Right kidney (tissue), 1 donor: ENCODE measurements at regions not wholly inside any gene's neighbourhood (a gene's known extent, or its start where the extent isn't known, plus 50 kb on each side); places are given as distances from the start of the nearest gene placed in this dataset.
"Not testable (repeated sequence)": the region's sequence is repeated elsewhere in the genome, so short reads cannot be mapped to it uniquely, and the experiment has no call there.

Source experiments
- DNase-seq: peaks from one replicate; pipeline ENCODE4 v3.0.0-alpha.2; 2016

DNA sequence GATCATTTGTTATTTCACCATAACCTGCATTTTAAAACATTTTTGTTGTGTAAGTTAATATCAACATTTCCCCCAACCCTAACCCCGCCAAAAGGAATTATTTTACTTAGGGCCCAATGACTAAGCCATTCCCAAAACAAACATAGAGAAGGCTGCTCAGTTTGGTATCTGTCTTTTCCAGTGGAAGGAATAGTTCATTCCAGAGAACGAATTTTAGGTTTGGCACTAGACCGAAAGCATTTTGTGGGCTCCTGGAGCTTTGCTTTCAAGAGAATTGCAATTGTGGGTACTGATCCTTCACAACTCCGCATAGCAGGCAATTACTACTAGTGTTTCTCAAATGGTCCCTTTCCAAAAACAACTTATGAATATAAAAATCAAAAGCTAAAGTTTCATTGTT is 226.7 kb upstream of the MAD2L1 start:
- DNase-seq, result no peak

DNA sequence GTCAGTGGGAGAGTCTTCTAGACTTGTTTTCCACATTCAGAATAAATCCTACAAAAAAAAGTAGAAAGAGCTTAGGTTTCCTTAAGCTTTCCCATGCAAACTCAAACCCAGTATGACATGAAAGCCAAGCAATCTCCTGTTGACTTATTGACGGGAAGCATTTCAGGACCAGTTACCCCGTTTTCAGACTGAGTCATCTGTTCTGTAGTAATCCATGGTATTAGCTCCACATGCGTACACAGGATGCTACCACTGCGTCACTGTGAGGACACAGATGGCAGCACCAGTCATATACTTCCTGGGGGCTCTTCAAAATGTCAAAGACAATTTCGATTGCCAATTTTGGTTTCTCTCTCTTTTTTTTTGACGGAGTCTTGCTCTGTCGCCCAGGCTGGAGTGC is 224.9 kb upstream of the MAD2L1 start:
- no peak for DNase-seq

DNA sequence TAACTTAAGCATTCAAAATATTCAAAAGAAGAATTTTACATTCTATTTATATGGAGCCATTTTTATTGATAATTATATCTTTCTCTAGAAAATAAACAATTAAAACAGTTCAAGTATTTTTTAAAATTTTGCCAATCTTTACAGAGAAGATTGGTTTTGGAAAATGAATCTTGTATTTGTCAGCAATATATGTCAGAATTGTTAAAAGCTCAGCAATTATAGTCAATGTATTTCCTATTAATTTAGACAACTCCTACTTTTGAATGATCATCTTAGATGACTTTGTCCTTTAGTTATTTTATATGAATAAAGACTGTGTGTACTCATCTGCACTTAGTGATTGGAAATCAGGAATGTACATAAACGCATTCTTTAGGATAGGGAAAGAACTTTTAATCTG is 223.9 kb upstream of the MAD2L1 start:
- DNase-seq, result no peak

DNA sequence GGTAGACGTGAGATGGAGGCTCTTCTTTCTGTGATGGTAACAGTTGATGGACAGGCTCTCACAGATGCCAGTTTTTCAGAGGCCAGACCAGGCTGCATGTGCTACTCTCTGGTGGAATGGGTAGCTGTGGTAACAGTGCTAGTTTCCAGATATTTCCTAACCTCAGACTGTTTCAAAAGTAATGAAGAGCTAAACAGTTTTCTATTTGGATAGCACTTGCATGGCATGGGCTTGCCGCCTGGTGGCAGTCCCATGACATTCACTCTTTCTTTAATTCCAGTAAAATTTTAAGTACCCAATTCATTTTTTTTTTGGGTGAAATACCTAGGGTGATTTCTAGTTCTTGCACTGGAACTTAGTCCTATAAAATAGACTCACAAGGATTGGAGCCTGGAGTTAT is 220.2 kb upstream of the MAD2L1 start:
- DNase-seq, result no peak

DNA sequence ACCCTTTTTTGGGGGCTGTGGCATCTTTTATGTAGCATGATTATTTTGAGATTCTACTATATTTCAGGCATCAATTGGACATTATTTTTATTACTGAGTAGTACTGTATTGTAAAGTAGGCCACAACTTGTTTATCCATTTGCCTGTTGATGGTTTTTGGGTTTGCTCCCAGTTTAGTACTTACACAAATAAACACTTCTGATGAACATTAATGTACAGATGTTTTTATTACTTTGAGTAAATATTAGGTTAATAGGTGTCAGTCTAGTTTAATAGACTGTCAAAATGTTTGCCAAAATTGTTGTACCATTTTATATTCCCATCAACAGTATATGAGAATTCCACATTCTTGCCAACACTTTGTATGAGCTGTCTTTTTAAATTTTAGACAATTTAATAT is 214.9 kb upstream of the MAD2L1 start:
- DNase-seq, result no peak

DNA sequence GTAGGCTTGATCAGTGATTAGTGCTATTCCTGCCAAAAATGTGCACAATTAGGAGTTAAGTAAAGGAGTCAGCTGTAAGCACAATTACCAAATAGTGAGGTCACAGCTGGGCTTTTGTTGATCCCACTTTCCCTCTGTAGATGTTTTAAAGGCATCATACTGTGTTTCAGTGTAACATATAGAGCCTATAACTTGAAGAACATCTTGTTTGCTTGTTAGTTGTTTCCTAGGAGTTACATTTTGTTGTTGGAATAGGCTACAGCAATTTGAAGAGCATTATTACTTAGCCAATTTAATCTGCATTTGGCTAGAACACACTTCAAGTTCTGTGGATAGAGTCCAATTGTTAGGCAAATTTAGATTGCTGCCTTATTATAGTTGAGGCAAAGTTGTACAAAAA is 210.7 kb upstream of the MAD2L1 start:
- DNase-seq, result no peak

DNA sequence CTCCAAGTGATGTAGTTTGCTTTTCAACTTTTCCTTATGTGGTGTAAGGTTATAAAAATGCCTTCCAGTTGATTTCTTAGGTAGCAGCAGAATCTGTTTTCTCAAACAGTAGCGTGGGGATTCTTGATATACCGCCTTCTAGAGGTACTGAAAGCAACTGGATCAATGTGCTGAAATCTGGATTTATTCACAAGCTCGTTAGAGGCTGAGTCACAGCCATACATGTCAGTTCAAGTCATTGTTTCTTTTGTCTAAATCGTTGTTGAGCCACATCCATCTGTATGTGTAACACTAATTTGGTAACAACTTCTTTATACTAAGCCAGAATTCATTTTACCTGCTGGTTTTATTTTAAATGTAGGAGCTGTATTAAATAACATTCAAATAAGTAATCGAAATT is 200.0 kb upstream of the MAD2L1 start:
- no peak for DNase-seq

DNA sequence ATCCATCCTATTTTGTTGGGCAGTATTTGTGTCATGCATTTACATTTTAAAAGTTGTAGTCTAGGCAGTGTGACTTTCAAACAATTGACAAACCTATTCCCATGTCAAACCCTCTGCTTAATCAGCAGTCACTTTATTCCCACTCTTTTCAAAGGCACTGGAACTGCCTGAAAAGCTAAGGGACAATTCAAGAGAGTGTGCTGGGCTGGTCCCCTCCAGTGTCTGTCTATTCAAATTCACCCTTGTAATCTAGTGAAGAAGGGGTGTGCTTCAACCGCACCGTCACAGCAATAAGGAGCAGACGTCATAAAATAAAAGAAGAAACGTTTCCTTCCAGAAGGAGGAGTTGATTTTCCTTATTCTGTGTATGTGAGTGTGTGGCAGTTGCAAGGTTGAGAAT is 197.0 kb upstream of the MAD2L1 start:
- DNase-seq, result no peak

DNA sequence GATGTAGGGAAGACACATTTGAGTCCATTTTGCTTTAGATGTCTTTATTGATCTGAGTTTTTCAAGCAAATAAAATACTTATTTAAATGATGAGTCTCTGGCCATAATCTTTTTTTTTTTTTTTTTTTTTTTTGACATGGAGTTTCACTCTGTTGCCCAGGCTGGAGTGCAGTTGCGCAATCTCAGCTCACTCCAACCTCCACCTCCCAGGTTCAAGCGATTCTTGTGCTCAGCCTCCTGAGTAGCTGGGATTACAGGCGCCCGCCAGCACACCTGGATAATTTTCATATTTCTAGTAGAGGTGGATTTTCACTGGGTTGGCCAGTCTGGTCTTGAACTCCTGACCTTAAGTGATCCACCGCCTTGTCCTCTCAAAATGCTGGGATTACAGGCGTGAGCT is 194.5 kb upstream of the MAD2L1 start:
- DNase-seq, result no peak

DNA sequence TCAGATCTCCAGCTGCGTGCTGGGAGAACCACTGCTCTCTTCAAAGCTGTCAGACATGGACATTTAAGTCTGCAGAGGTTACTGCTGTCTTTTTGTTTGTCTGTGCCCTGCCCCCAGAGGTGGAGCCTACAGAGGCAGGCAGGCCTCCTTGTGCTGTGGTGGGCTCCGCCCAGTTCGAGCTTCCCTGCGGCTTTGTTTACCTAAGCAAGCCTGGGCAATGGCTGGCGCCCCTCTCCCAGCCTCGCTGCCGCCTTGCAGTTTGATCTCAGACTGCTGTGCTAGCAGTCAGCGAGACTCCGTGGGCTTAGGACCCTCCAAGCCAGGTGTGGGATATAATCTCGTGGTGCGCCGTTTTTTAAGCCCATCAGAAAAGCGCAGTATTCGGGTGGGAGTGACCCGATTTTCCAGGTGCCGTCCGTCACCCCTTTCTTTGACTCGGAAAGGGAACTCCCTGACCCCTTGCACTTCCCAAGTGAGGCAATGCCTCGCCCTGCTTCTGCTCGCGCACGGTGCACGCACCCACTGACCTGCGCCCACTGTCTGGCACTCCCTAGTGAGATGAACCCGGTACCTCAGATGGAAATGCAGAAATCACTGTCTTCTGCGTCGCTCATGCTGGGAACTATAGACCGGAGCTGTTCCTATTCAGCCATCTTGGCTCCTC is 189.6 kb upstream of the MAD2L1 start:
- DNase-seq, result not testable (repeated sequence)

DNA sequence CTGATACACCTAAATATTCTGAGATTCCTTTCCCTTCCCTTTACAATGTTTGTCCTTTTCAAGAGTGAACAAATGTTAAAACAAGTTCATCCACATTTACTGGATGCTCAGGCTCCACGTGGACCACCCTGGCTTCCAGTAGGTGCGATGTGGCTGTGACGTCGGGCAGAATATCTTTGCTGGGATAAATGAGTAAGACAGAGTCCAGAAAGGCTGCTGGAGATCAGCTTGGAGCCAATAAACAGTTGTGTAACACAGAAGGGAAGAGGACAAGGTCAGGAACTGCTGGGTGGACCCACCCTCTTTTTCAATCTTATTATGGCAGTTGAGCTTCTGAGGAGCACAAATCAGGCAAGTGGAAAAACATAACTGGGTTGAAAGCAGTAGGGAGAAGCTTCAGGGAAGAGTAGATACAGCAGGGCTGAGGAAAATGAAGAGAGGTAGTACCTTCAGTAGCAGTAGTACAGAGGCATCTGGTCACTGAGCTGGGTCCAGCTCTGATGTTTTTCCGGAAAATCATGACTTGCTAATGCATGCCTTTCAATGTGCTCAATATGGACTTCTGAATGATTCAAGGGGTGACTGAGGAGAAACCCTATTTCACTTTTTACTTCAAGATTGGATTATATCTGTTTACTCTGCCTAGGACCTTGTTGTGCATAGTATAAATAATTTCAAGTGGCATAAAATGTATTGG is 171.8 kb upstream of the MAD2L1 start:
- no peak for DNase-seq

DNA sequence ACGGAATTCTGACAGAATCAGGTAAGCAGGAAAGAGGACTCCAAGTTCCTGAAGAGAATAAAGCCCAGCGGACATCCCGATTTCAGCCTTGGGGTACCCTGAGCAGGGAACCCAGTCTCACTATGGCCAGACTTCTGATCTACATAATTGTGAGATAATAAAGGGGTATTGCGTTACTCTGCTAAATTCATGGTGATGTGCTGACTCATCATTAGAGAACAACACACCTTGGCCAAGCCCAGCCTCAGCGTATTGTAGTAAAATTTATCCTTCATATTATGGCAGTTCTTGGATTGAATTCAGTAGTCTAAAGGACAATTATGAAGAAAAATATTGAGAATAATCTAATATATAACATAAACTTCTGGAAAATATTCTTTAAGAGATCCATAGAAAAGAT is 170.2 kb upstream of the MAD2L1 start:
- no peak for DNase-seq

DNA sequence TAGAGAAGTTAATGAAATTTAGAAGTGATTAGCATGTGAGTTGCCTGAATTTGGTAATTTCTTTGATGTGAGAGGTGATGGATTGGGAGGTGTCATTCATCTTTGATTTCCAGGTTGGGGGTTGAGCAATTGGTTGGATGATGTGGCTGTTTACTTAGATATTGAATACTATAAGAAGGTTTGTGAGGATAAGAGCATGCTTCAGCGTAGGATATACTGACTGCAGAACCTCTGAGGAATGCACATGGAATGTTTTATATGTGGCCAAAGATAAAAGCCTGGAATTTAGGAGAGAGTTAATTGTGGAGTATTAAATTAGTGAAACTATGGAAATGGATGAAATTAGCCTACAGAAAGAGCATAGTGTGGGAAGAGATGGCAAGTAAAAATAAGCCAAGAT is 165.4 kb upstream of the MAD2L1 start:
- DNase-seq, result no peak

DNA sequence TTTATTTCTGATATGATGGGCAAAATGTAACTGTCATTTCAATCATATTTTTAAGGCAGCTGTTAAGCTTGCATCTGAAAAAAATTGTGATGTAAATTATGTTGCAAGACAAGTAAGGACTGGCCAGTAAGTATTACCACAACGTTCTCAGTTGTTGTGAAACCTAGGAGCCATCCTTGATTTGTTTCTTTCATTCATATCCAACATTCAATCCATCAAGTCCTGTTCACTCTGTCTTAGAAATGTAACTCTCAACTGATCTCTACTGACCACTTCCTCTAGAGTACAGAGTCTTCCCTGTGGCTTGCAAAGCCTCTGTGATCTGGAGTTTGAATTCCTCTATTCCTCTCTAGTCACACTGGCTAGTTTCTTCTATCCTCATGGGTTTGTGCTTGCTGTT is 161.4 kb upstream of the MAD2L1 start:
- no peak for DNase-seq

DNA sequence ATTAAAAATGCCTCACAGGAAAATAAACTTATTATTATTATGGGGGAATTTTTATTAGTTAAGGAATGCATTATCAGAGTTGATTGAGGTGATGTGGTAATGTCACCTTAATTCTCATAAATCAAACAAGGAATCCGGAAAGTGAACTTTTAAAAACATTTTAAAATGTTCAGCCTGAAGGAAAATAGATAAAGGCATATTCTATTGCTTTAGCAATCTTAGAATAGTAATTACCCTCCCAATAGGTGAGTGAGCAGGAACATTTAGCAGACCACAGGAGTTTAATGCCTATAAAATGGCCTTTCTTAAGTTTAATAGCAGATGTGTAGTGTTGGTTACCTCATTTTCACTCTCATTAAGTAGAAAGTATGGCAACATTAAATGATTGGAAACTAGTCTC is 160.9 kb upstream of the MAD2L1 start:
- no peak for DNase-seq

DNA sequence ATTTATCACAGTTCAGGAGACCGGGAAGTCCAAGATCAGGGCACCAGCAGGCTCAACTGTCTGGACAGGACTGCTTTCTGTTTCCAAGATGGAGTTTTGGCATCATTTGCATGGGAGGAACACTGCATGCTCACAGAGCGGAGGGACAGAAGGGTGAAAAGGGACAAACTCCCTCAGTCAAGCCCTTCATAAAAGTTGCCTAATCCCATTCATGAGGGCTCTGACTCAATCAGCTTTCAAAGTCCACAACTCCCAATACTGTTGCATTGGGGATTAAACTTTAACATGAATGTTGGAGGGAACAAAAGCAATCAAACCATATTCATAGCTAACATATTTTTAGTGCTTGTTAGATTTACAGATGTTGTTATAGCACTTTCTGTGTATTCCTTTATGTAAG is 158.9 kb upstream of the MAD2L1 start:
- DNase-seq, result no peak

DNA sequence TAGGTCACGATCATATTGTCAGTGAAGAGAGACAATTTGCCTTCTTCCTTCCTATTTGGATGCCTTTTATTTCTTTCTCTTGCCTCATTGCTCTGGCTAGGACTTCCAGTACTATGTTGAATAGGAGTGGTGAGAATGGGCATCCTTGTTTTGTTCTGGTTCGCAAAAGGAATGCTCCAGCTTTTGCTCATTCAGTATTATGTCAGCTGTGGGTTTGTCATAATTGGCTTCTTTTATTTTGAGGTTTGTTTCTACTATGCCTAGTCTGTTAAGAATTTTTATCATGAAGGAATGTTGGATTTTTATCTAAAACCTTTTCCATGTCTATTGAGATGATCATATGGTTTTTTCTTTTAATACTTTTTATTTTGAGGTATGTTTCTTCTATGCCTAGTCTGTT is 152.3 kb upstream of the MAD2L1 start:
- no peak for DNase-seq

DNA sequence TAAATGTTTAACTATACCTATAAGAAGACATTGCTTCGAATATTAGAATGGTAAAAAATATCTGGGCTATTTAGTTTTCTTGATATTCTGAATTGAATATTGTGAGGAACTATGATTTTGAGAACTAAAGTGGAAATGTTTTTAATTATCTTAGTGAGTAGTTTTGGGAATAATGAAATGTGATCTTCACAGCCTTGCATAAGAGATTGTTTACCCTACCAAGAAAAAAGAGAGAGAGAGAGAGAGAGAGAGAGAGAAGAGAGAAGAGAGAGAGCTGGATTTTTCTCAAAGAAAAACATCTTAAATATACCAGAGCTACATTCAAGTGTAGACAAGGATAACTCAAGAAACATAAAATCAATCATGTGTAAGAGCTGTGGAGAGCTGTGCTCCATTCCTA is 148.7 kb upstream of the MAD2L1 start:
- DNase-seq, result no peak

DNA sequence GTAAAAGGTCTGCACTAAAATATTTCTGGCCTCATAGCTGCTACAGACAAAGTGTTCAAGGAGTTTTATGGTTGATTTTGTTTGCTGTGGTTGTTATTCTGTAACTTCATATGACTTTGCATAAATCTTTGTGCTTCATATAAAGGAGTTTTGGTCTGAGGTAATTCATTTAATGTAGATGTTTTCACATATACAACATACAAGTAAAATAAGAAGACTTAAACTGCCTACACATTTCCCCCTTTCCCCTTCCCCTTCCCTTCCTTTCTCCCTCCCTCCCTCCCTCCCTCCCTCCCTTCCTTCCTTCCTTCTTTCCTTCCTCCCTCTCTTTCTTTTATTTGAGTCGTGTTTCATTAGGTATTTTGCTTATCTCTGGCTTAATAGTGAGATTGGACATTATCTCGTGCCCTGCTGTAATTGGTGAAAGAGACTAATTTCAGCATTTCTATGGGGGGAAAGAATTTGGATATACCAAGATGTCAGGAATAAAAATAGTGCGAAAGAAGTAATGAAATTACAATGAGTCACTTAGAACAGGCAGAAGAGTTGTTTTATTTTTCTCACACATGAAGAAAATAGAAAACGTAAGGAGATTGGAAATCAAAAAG is 144.9 kb upstream of the MAD2L1 start:
- no peak for DNase-seq

DNA sequence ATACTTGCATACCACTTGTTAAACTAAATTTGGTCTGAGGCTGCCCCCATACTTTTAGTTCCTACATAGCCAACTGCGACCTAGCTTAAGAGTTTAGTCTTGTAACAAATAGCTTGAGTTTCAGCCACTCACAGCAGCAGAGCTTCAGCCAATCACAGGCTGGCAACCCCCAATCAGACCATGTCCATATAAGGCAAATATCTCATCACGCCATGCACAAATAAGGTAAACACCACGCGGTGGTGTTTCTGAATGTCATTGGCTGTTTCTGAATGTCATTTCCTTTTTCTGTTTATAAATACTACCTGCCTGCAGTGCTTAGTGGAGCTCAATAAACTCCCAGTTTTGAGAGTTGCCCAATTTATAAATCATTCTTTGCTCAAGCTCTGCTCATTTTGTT is 143.1 kb upstream of the MAD2L1 start:
- no peak for DNase-seq

DNA sequence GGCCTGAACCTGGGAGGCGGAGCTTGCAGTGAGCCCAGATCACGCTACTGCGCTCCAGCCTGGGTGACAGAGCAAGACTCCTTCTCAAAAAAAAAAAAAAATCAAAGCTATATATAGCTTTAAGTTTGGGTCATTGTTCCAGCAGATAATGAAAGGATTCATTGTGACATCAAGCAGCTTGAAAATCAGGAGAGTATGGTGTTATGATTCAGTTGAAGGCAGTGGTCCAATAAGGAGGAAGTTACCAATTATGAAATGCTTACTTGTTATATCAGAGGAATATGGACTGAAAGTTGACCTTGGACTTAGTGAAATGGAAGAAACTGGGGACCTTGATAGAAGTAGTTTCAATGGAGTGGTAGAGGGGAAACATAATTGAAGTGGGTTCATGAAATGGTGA is 140.4 kb upstream of the MAD2L1 start:
- DNase-seq, result no peak

DNA sequence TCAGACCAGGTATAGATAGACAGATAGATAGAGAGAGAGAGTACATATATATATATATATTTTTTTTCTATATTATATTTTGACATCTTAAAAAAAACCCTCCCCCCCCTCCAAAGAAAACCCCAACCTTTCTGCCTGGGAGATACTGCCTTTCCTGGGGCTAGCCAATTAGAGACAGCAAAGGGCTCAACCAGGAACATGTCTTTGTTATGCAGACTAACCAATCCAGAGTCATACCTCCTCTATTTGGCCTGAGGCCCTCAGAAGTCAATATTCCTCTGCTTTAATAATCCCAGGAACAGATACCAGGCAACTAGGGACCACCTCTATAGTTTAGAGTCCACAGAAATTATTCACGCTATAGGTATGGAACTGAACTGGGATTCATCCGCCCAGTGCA is 135.6 kb upstream of the MAD2L1 start:
- DNase-seq, result no peak

DNA sequence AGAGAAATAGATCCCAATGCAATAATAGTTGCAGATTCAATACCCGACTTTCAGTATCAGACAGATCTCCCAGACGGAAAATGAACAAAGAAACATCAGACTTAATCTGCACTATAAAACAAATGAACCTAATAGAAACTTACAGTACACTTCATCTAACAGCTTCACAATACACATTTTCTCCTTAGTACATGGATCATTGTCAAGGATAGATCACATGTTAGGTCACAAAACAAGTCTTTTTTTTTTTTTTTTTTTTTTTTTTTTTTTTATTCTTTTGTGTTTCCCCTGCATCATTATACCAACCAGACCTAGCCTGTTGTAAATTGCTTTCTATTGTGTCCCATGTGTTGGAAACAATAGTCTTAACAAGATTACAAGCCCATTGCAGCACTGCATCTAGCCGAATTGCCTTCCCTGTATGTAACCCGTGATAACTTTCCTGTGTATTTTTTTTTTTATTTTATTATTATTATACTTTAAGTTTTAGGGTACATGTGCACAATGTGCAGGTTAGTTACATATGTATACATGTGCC is 134.0 kb upstream of the MAD2L1 start:
- DNase-seq, result not testable (repeated sequence)

DNA sequence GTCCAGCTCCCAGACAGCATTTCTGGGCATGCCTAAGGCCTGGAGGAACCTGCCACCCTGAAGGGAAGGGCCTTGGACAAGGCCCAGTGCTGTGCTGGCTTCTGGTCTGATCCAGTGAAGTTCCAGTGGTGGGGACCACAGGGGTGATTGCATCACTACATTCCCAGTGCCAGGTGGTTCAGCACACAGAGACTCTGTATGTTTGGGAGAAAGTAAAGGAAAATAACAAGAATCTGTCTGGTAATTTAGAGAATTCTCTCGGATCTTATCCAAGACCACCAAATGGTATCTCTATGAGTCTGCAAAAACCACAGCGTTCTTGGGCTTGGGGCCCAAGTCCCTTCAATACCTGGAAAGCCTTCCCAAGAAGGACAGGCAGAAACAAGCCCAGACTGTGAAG is 131.8 kb upstream of the MAD2L1 start:
- no peak for DNase-seq
